NCI-H82 treated with DMSO at 0.1 percent for 48 hours (cell line): ENCODE measurements at regions not wholly inside any gene's neighbourhood (a gene's known extent, or its start where the extent isn't known, plus 50 kb on each side); places are given as distances from the start of the nearest gene placed in this dataset.
"Not testable (repeated sequence)": the region's sequence is repeated elsewhere in the genome, so short reads cannot be mapped to it uniquely, and the experiment has no call there.

ENCODE experiments used
- DNase-seq: peaks from one replicate; lab custom pipeline; 2025; ENCODE audit not compliant: unreplicated experiment; lab: John Stamatoyannopoulos, UW

DNA sequence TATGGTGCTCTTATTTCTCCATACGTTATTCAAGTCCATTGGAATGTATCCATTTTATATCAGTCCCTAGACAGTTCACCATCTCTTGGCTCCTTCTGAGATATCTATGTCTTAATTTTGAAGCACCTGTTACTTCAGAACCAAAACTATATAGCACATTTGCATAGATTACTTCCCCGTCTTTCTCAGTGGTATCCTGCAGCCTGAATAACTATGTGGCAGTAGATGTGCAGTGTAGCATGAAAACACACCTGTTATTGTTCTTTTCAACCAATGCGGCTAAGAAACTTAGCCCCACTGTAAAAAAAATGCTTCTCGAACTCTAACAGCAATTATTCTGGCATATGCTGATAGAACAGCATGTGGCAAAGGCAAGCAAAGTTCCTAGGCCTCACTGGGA is 1184.4 kb upstream of the ADGRB3 start:
- no peak for DNase-seq

DNA sequence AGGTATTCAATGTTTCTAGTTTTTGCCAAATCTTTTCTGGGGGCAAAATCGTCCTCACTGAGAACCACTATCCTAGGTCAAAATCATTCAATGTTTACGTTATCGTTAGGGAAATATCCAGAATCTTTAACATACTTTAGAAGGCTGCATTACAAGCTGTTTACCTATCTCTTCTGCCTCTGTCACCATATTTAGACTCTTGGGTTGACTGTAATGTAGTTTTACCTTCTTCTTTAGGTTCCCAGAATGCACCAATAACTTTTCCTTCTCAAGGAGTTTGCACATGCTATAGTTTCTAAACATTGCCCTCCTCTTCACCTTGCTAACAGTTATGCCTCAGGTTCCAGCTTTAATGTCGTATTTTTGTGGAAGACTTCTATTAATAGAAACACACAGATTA is 1185.5 kb upstream of the ADGRB3 start:
- no peak for DNase-seq

DNA sequence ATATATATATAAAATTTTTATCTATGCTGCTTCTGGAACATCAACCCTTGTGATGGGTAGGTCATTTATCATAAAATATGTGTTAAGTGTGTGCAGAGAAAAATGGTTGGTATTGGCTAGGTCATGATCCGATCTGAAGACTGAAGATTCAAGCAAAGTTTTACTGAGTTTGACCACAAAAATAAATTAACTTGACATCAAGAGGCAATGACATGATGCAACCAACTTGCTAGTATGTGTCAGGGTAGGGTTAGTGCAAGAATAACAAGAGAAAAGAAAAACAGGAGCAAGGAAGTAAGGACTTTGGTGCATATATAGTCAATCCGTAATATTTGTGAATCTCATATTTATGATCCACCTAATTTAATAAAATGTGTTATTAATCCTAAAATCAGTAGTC is 1202.0 kb upstream of the ADGRB3 start:
- no peak for DNase-seq

DNA sequence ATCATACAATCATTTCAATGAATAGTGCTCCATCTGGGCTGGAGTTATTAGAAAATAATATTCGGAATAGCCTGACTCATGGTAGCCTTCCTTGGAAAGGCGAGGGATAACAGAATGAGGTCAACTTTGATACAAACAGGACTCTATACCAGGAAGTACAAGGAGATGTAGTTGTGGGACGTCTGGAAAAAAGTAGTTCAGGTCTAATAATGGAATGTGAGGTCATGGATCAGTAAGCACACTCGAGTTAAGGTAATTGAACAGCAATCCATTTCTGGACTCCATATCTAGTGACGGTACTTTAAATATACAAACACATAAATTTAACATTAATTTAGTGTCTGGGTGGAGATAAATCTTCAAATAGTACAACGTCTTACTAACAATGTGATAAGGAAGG is 1204.0 kb upstream of the ADGRB3 start:
- DNase-seq, result no peak

DNA sequence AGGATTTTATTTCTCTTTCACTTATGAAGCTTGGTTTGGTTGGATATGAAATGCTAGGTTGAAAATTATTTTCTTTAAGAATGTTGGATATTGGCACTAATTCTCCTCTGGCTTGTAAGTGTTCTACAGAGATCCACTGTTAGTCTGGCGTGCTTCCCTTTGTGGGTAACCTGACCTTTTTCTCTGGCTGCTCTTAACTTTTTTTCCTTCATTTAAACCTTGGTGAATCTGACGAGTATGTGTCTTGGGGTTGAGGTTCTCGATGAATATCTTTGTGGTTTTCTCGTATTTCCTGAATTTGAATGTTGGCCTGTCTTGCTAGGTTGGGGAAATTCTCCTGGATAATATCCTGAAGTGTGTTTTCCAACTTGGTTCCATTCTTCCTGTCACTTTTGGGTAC is 1208.4 kb upstream of the ADGRB3 start:
- not testable (repeated sequence) for DNase-seq

DNA sequence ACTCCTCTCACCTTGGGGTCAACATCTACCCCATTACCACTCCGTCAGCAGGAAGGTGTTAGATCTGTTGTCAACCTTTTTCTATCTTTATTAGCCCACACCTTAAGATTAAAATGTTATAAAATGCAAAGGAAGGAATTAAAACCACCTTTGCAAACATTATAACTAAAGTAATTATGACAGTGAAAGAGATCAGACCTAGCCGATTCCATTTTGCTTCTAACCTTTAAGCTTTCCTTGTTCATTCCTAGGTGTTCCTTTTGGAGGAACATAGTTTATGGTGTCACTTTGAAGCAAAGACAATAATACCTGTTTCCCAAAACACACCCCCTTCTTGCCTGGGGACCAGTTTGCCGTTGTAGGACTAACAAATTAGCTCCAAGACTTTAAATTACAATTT is 1223.0 kb upstream of the ADGRB3 start:
- DNase-seq, result no peak

DNA sequence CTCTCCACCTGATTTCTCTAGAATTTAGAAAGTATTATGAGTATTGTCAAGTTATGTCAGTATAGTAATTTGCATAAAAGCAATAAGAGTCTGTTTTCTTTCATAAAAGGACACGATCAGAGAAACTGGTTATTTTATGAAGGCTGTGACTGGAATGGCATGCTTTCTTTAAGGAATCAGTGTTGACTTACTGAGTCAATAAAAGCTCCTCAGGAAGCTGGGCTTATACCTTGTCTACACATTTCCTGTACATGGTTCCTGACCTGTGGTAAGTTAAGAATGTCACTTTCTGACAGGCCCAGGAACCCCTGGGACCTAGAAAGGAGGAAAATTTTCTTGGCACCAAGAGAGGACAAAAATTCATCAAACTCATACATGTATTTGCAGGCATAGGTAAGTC is 1224.0 kb upstream of the ADGRB3 start:
- no peak for DNase-seq

DNA sequence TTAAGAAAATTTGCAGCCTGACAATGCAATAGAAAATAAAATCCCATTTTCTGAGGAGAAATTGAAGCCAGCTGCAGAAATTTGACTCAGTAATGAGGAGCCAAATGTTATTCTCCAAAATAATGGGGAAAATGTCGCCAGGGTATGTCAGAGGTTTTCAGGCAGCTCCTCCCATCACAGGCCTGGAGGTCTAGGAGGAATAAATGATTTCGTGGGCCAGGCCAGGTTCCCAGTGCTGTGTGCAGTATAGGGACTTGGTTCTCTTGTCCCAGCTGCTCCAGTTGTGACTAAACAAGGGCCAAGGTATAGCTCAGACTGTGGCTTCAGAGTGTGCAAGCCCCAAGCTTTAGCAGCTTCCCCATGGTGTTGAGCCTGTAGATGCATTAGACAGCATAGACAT is 1240.8 kb upstream of the ADGRB3 start:
- DNase-seq, result no peak

DNA sequence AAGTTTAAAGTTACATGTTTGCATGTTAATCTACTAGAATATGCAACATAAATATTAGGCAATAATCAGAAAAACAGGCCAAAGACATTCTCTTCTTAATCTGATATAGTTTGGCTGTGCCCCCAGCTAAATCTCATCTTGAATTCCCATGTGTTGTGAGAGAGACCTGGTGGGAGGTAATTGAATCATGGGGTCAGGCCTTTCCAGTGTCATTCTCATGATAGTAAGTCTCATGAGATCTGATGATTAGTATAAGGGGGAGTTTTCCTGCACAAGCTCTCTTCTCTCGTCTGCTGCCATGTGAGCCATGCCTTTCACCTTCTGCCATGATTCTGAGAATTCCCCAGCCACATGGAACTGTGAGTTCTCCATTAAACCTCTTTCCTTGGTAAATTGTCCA is 1241.7 kb upstream of the ADGRB3 start:
- no peak for DNase-seq

DNA sequence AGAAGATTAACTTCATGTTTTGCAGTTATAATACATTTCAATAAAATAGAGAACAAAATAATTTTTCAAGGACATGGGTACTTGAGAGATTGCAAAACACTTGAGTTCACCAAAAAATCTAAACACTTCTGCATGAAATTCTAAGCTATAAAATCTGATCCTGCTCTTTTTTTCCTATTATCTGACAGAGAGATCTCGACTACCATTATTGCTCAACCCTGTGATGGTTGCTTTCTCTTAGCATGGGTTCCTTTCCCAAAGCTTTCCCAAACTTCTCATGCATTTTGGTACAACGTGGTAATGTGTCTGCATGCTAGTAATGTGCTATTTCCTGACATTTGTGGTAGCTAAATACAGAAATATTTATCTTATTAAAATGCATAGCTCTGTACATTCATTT is 1243.1 kb upstream of the ADGRB3 start:
- no peak for DNase-seq

DNA sequence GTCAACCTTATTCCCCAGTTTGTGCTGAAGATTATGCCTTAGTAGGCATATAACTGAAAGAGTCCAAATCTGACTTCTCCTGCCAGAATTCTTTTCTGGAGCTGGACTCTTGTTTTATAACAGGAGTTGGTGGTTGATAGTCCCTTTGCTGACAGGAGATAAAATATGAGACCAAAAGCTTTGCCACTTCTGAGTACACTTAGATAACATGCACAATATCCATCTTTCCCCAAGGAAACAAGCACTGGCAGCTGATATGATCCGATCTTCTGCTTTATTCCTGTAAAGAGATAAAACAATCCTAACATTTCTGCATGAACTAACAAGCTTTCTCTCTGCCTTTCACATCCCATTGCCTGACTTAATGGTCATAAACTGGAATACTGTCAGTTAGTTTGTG is 1265.4 kb upstream of the ADGRB3 start:
- DNase-seq, result no peak

DNA sequence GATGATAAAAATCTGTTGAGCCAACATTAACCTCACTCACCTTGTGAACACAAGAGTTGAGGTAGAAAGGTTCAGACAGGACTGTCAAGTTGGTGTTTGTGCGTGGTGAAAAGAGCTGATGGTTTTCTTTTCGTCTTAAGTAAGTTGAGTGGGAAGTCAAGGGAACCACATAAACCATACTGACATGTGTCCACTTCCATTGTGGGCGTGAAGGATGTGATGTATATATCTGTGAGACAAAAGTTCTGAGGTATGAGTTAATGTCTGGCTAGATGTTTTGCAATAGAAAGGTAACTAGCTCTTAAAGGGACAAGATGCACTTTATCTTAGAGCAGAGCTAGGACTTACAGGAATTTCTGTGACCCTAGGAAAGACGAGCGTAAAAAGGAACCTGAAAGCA is 1272.1 kb upstream of the ADGRB3 start:
- DNase-seq, result no peak

DNA sequence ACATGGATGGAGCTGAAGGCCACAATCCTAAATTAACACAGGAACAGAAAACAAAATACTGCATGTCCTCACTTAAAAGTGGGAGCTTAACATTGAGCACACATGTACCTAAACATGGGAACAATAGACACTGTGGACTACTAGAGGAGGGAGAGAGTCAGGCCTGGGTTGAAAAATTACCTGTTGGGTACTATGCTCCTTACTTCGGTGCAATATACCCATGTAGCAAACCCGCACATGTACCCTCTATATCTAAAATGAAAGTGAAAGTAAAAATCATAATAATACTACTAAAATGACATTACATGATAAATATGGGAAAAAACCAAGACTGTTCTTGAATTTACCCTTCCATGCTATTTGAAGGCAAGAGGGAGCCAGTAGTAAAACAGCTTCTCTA is 1273.8 kb upstream of the ADGRB3 start:
- no peak for DNase-seq

DNA sequence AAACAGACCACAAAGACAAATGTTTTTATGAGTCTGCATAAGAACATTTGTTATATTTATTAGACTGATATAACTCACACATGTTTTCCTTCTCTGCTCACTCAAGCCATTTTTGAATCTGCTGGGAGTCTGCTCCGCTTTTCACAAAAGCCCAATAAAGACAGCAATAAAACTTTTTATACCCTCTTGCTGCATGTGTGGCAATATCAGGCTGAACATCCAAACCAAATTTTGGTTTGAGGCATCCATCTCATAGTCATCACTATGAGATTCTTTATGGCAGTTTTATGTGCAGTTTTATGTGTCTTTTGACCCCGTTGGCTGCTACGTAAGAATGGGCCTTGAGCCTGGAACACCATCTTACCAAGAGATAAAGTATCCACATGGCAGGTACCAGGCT is 1276.8 kb upstream of the ADGRB3 start:
- no peak for DNase-seq

DNA sequence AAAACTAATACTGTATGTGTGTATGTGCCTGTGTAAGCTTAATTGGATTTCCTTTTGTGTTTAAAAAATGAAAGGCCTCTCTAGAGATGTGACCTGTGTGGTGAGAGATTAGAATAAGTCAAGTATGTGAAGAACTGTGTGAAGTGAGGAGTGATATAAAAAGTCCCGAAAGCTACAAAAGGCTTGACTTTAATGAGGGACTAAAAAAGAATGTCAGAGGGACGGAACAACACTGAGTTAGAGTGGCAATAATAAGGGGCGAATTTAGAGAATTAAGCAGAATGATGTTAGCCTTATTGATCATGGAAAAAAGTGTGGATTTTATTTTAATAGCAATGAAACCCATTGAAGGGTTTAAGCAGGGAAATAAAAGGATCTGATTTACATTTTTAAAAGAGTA is 1281.2 kb upstream of the ADGRB3 start:
- DNase-seq, result no peak

DNA sequence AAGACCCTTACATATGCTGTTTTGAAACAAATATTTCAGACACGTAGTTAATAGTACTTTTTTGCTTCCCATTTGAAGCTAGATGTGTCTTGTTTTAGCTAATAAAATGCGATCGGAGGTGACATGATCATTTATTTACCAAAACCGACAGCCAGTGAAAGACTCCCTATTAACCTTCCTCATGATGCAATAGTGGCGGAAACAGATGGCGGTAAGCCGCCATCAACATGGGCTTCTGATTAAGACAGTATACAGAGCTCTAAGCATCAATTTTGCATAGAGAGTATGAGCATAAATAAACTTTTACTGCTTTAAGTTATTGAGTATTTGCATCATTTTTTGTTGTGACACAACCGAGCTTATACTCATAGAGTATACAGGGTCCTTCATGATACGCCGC is 1282.4 kb upstream of the ADGRB3 start:
- no peak for DNase-seq

DNA sequence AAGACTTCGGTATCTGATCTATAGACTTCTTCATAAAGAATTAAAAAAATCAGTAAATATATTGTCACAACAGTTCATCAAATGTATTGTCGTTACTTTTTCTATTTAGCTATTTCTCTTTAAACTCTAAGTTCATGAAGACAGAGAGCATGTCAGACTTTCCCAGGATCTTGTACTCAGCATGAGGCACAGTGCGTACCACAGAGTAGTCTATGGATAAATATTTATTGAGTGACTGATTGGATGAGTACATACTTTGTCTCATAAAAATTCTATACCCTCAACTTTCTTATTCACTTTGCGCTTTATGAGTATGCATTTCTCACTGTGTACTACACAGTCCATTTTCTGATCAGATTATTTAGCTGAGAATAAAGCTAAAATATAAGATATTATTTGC is 1284.4 kb upstream of the ADGRB3 start:
- DNase-seq, result no peak

DNA sequence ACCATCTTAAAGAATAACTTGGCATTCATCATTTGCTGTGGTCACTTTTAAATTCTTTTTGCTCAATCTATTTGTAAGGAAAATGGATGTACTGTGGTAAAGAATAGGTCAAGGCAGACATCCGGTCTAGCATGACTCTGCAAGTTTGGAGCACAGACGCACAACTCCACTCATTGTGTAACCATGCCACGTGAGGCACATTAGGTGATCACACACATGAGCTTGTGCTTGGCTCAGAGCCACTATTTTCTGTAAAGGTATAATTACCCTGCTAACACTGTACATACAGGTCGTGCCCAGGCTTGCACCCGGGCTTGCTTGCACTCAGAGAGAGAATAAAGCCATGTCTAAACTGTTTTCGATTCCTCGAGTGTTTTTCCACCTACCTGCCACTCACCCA is 1289.1 kb upstream of the ADGRB3 start:
- no peak for DNase-seq

DNA sequence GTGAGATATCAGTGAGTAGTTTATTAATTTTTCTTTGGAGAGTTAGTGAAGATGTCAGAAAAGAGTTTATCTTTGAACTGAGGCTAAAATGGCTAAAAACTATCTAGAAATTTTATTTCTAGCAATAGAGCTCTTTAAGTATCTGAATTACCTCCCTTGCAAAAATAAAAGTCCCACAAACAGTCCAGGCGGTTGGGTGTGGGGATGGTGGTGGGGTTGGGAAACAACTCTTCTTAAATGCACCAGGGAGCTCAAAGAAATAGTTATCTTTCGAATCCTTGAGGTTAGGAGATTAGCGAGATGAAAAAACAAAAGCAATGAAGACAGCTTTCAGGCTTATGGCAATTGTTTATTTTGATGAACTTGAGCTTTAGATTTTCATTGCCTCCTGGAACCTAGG is 1299.1 kb upstream of the ADGRB3 start:
- no peak for DNase-seq

DNA sequence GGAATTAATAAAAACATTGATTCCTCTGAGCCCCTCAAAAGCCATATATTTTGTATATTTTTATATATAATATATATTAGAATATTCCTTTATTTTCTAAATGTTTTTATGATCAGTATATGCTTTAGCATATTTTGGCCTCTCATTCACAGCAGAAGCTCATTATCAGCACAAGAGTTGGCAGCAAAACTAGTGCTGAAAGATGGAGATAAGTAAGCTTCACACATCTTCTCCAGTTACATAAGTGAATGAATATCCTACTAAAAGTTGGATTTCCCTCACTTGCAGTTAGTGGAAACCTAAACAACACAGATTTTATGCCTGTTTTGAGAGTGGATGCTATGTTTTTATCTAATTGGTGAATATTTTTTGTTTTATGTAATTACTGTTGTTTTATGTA is 1303.8 kb upstream of the ADGRB3 start:
- DNase-seq, result no peak

DNA sequence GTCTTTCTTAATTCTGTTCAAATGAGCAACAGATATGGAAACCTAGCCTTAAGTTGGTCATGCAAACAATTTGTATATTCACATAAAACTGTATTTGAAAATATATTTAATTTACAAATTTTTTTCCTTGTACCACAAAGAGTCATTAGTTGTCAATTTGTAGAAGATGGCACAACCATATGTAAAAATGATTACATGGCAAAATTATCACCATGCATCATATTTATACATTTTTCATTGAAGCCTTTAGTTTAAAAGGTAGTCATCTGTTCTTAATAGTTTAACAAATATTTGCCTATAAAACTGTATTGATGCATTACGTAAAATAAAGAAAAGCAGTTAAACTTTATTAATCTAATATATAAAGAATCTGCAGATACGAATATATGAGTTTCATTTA is 1306.8 kb upstream of the ADGRB3 start:
- no peak for DNase-seq

DNA sequence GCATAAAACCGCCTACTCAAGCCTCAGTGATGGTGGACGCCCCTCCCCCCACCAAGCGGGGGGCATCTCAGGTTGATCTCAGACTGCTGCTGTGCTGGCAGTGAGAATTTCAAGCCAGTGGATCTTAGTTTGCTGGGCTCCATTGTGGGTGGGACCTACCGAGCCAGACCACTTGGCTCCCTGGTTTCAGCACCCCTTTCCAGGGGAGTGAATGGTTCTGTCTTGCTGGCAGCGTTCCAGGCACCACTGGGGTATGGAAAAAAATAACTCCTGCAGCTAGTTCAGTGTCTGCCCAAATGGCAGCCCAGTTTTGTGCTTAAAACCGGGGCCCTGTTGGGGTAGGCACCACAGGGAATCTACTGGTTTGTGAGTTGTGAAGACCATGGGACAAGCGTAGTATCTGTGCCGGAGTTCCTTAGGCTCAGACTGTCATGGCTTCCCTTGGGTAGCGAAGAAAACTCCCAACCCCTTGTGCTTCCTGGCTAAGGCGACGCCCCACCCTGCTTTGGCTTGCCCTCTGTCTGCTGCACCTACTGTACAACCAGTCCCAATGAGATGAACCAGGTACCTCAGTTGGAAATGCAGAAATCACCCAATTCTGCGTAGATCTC is 1334.5 kb upstream of the ADGRB3 start:
- DNase-seq, result no peak

DNA sequence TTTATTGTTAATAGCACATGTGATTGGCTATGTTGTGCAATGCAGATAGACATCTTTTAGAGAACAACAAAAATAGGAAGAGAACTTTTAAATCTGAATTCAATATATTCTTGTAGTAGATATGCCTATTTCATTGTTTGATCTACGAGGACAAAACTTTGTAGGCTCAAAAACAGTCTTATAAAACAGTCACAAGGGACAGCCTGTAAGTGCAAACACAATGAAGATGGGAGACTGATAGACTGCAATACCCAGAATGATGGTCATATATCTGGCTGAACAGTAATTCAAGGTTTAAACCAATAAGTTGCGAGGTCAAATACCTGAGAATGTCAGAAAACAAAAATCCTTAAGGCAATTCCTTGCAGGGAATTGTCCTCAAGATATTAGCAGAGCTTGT is 1342.9 kb upstream of the ADGRB3 start:
- DNase-seq, result no peak

DNA sequence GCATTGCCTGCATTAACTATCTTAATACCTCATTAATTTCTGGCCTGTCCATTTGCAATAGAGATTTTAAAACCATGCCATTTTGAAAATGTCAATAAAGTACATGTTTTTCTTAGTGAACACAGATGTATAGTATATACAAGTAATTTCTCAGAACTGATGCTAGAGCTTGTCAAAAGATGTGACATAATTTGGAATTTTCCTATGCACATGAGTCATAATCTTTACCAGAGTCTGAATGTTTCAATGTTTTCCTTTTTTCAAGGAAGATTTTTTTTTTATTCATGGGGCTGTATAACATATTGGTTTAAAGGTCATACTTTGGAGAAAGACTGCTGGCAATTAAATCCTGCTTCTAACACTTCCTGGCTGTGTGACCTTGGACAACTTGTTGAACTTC is 1347.5 kb upstream of the ADGRB3 start:
- DNase-seq, result no peak
